ACHN (cell line): ENCODE measurements at regions not wholly inside any gene's neighbourhood (a gene's known extent, or its start where the extent isn't known, plus 50 kb on each side); places are given as distances from the start of the nearest gene placed in this dataset.
"Not testable (repeated sequence)": the region's sequence is repeated elsewhere in the genome, so short reads cannot be mapped to it uniquely, and the experiment has no call there.

Source experiments
- DNase-seq: peaks from one replicate; pipeline ENCODE4 v3.0.0-alpha.2; 2015
- in situ Hi-C: cut with HindIII; loops from 2 replicates; pipeline ENCODE4 v1.10.0; 2017; ENCODE audit warnings: low sequenced_read_pairs, low pct_ligation_motif_present, low pct_unique_long_range_greater_than_20kb

GRCh38 chr3:34878488-34878887, 760.8 kb upstream of the ARPP21 start:
- DNase-seq: no peak
- in situ Hi-C loops: no loop called here

GRCh38 chr3:34881026-34881425, 758.3 kb upstream of the ARPP21 start:
- no peak for DNase-seq
- in situ Hi-C loops: no loop called here

DNA sequence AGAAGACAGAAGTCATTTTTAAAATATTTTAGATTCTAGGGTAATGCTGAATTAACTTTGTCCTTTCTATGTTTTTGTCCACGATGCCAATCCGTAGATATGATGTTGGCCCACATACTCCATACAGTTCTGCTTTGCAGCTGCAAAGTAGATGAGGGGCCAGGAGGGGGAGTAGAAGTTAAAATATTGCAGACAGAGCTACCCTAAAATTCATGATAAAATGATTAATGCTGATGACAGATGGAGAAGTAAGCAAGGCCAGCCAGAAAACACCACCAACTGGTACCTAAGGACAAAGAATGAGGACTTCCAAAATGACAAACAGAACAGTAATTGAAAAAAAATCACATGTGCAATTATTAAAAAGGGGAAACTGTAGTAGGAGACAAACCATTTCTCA, 756.6 kb upstream of the ARPP21 start:
- in situ Hi-C loops: no loop called here
- no peak for DNase-seq

DNA sequence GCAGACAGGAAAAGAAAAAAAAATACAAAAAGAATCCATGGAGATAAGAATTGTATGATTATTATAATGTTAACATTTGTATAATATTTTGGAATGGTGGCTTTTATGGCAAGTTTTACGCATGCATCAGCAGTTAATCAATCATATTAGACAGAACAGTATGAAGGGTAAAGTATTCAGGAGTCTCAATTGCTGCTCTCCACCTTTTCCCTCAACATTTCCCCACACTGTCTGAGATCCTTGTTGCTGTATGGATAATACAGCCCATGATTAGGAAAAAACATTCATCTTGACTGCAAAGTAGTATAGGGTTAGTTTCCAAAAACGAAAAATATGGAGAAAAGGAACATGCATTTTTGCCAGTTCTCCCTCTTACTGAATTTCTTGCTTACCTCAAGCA, 755.3 kb upstream of the ARPP21 start:
- DNase-seq: no peak
- in situ Hi-C loops: no loop called here

- no peak for DNase-seq
- in situ Hi-C loops: no loop called here
Measured at GRCh38 chr3:34886443-34886842, 752.9 kb upstream of the ARPP21 start.

DNA sequence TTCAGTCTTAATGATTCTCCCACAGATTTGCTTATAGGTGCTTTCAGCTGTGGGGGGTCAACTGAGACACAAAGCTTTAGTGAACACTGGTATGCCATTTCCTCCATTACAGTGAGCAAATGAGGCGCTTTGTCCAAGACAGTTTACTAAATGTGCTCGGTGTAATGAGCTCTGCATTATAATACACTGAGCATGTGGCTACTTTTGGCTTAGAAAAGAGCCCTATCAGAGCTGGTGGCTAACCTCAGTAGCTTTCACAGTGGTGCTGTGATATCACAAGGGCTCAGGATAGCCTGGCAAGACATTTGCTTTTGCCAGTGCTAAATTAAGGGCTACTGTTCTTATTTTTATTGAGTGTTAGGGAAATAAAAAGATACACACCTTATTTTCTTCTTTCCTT, 749.7 kb upstream of the ARPP21 start:
- in situ Hi-C loops: no loop called here

GRCh38 chr3:34890247-34890646, 749.1 kb upstream of the ARPP21 start:
- in situ Hi-C loops: no loop called here
- DNase-seq: no peak

More for the DNA sequence above, 749.7 kb upstream of the ARPP21 start:
- DNase-seq: no peak

DNA sequence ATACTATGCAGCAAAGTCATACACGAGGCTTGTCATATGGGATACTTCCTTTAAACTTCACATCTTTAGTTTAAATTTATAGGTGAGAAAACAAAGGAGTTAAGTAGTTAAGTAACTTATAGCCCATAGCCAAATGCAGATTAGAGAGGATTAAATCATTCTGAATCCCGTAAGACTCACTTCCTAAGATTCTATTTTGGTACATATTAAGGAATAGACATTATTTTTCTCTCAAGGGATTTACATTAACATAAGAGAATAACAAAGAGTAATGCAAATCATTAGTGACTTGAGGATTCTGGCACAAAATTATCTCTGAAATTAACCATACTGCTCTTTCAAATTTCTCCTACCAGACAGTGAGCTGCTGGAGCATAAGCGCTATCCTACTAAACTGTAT, 747.4 kb upstream of the ARPP21 start:
- in situ Hi-C loops: no loop called here
- DNase-seq: no peak

DNA sequence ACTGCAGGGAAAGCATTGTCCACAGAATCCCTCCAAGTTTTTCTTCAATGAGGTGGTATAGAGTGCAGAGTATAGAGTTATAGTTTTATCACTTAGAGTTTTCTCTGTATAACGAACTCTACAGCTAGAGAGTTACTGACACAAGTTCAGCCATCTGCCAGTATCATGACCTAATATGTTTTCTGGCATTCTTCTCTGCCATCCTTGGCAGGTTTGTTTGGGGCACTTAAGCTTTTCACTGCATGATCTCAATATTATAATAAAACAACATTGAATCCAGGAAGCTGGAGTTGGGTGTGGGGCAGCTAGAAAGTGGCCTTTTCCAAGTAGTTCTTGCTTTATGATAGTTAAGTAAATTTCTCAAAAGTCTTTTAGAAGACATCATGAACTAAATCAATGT, 743.5 kb upstream of the ARPP21 start:
- in situ Hi-C loops: no loop called here
- no peak for DNase-seq

- in situ Hi-C loops: not testable (repeated sequence)
Measured at GRCh38 chr3:34909679-34910078, 729.6 kb upstream of the ARPP21 start.

DNA sequence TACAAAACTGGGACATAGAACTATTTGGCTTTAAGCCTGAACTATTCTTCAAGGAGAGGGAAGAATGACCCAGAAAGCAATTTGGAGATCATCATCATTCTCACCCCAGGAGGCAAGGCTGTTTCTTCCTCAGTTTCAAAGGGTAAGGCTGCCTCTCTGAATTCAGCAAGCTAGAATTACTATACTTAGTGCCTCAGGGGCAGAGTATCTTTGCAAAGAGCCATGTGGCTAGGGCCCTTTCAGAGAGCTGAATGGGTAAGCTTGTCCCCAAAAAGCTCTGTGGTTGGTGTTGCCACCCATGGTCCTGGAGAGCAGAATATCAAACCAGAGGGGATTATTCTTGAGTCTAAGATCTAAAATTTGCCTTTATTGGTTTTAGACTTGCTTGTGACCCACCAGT, 720.3 kb upstream of the ARPP21 start:
- no peak for DNase-seq
- in situ Hi-C loops: no loop called here

More at GRCh38 chr3:34909679-34910078, 729.6 kb upstream of the ARPP21 start:
- DNase-seq: not testable (repeated sequence)

GRCh38 chr3:34920806-34921205, 718.5 kb upstream of the ARPP21 start:
- DNase-seq: no peak
- in situ Hi-C loops: no loop called here

DNA sequence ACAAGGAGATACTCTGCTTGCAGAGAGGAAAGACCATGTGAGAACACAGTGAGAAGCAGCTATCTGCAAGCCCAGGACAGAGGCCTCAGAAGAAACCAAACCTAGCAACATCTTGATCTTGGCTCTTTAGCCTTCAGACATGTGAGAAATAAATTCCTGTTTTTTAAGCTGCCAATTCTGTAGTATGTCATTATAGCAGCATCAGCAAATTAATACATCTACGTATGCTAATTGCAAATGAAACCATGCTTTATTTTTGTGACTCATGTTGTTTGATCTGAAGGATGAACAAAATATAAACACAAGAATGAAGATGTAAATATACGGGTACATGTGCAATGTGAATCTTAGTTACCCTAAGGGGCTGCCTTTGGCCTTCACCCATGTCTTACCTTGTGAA, 714.4 kb upstream of the ARPP21 start:
- DNase-seq: no peak

DNA sequence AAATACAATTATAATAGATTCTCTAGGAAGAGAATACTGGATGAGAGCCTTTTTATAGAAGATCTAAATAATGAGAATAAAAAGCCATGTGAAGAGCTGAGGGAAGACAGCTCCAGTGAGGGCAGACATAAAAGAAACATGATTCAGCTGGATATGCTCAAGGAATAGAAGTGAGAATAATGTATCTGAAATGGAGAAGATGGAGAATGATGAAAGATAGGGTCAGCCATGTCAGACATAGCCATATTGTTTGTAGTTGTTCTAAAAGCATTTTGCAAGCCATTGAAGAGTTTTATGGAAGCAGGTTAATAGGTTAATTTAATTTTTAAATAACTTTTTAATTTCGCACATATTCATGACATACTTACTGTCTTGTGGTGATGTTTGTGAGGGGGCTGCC, 713.5 kb upstream of the ARPP21 start:
- no peak for DNase-seq
- in situ Hi-C loops: no loop called here

More for the DNA sequence above, 714.4 kb upstream of the ARPP21 start:
- in situ Hi-C loops: no loop called here

DNA sequence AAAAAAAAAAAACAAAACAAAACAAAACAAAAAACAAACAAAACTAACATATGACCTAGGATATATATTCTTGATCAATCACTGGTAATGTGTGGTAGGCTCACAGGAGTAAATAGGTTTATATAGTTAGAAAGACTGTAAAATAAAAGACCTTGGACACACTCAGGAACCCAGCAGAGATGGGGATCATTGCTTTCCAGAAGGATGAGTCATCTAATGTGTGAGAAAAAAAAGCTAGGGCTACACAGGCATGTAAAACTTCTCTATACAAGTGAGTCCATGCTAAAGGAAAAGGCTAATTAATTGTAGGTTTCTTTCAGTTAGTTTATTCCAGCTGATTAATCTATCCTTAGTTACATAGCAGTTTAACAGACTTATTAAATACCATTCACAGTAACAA, 710.3 kb upstream of the ARPP21 start:
- in situ Hi-C loops: no loop called here

GRCh38 chr3:34934660-34935059, 704.7 kb upstream of the ARPP21 start:
- no peak for DNase-seq
- in situ Hi-C loops: no loop called here

More for the DNA sequence above, 710.3 kb upstream of the ARPP21 start:
- no peak for DNase-seq

DNA sequence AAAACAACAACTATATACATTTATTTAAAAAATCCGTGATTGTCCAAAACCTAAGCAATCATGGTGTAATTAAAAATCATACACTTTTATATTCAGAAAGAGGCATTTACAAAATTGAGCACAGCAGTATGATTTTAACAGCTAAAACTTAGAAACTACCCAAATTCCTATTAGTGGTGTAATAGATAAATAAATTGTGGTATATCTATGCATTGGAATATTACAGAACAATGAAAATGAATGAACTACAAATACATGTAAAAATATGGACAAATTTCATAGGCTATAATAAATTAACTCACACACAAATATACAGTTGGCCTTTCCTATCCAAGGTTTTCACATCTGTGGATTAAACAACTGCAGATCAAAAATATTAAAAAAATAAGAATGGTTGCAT, 700.5 kb upstream of the ARPP21 start:
- in situ Hi-C loops: no loop called here
- no peak for DNase-seq

DNA sequence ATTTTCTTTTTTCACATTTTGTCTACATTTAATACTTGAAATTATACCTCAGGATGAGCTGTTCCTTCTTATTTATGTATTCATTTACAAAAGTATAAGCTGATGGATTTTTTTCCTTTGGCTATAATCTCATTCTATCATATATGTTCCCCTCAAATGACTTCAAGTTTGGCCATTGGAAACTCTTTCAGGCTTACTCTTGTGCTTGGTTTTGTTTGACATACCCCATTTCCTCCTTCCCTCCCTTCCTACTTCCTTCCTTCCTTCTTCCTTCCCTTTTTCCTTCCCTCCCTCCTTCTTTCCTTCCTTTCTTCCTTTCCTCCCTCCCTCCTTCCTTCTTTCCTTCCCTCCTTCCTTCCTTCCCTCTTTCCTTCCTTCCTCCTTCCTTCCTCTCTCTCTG, 697.1 kb upstream of the ARPP21 start:
- no peak for DNase-seq
- in situ Hi-C loops: no loop called here

DNA sequence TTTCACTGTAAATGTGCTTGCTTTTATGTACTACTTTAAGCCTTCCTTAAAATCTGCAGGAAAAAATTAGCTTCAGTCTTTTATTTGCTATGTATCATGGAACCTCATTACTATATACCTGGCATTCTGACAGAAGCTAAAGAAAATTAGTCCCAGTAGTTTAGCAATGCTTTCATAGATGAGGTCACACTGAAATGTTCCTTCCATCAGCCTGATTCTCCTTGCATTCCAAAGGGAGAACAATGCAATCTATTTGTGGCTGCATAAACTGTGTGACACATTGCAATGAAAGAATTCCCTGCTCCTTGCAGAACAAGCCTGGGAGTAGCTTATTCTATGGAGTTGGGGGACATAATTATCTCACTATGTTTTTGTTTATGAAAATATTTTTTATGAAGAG, 691.5 kb upstream of the ARPP21 start:
- in situ Hi-C loops: no loop called here
- no peak for DNase-seq

DNA sequence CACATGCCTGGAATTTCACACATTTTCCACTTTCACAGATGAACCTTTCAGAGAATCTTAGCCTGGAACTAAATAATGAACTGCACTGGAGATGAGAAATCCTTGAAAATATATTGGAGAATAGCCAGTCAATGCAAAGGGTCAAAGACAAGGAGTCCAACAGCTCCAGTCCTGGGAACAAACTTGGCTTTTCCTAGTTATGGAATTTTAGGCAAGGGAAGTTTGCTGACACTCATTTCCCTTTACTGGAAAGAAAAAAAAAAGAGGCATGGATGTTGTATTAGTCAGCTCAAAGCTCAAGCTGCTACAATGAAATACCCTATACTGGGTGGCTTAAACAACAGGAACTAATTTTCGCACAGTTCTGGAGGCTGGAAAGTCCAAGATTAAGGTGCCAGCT, 690.8 kb upstream of the ARPP21 start:
- in situ Hi-C loops: no loop called here

DNA sequence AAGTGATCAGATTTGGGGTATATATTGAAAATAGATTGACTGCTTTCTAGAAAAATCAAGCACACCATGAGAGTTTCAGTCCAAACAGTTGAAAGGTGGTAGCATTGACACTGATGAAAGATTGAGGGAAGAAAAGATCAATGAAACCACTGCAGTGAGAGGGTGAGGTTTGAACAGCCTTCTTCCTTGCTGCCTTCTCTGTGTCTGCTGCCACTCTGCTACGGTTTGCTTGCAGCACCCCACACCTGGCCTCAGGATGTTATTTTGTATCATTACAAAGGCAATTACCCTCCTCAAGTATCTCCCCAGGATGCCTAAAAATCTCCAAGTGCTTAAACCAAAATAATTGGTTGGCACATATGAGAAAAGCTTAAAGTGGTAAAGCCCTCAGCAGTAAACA, 683.6 kb upstream of the ARPP21 start:
- in situ Hi-C loops: no loop called here

More for the DNA sequence above, 690.8 kb upstream of the ARPP21 start:
- no peak for DNase-seq

More for the DNA sequence above, 683.6 kb upstream of the ARPP21 start:
- DNase-seq: no peak
